Osteoblast (primary cell): ENCODE measurements at regions not wholly inside any gene's neighbourhood (a gene's known extent, or its start where the extent isn't known, plus 50 kb on each side); places are given as distances from the start of the nearest gene placed in this dataset.

Experiments used
- DNase-seq: peaks from one replicate; pipeline ENCODE4 v3.0.0; 2011; ENCODE audit warnings: low spot score, mixed read lengths; ENCODE audit not compliant: insufficient read length; ENCODE audit errors: missing footprints
- H2AFZ ChIP-seq: 2 replicates; pipeline ENCODE4 v1.6.0; 2011; ENCODE audit warnings: mild to moderate bottlenecking, low read length
- H3K27ac ChIP-seq: 2 replicates; pipeline ENCODE4 v1.5.1; 2011; ENCODE audit warnings: mild to moderate bottlenecking, low read depth, low read length, moderate library complexity
- H3K27me3 ChIP-seq: 2 replicates; pipeline ENCODE4 v1.6.0; 2012; ENCODE audit warnings: mild to moderate bottlenecking, control low read depth, inconsistent platforms, low read length, moderate library complexity; ENCODE audit not compliant: insufficient read depth
- H3K36me3 ChIP-seq: 2 replicates; pipeline ENCODE4 v1.5.1; 2011; ENCODE audit warnings: mild to moderate bottlenecking, low read length, control low read depth, moderate library complexity; ENCODE audit not compliant: insufficient read depth
- H3K4me1 ChIP-seq: 2 replicates; pipeline ENCODE4 v1.5.1; 2011; ENCODE audit warnings: mild to moderate bottlenecking, low read length, control low read depth, moderate library complexity; ENCODE audit not compliant: insufficient read depth
- H3K4me2 ChIP-seq: 2 replicates; pipeline ENCODE4 v1.6.0; 2011; ENCODE audit warnings: mild to moderate bottlenecking, low read length; ENCODE audit not compliant: insufficient read depth
- H3K4me3 ChIP-seq: fragments of 200-600 bp; sonication (generic); 3 replicates; pipeline ENCODE4 v1.5.1; 2012; ENCODE audit warnings: mild to moderate bottlenecking, low read length, inconsistent platforms; ENCODE audit not compliant: insufficient read depth
- H3K79me2 ChIP-seq: 2 replicates; pipeline ENCODE4 v1.6.0; 2012; ENCODE audit warnings: mild to moderate bottlenecking, low read length, control low read depth, inconsistent platforms; ENCODE audit not compliant: insufficient read depth
- H3K9me3 ChIP-seq: 2 replicates; pipeline ENCODE4 v1.5.1; 2011; ENCODE audit warnings: low read depth, low read length, control low read depth
- H4K20me1 ChIP-seq: 2 replicates; pipeline ENCODE4 v1.6.0; 2012; ENCODE audit warnings: mild to moderate bottlenecking, low read length, control low read depth; ENCODE audit not compliant: insufficient read depth
- CTCF ChIP-seq: IDR thresholded peaks from 2 replicates; pipeline ENCODE4 v1.5.1; 2011; ENCODE audit warnings: mild to moderate bottlenecking, low read depth, low read length, moderate library complexity; ENCODE audit errors: extremely low read depth

GRCh38 chr11:29482510-29482909, 534.3 kb downstream of the KCNA4 start:
- H3K4me3 ChIP-seq: no peak overlapping the region
- H3K79me2 ChIP-seq: no peaks in the 10 kb centered on the region
- no peaks in the 10 kb centered on the region for H4K20me1 ChIP-seq
- H2AFZ ChIP-seq: no peak overlapping the region
- H3K9me3 ChIP-seq: no peaks in the 10 kb centered on the region
- H3K4me2 ChIP-seq: no peak overlapping the region
- no peaks in the 10 kb centered on the region for H3K36me3 ChIP-seq
- no peaks in the 10 kb centered on the region for H3K27me3 ChIP-seq
- no peaks in the 10 kb centered on the region for H3K4me1 ChIP-seq
- H3K27ac ChIP-seq: no peak overlapping the region
- DNase-seq: no peak
- TF ChIP-seq CTCF: no peak

- Histone ChIP-seq H3K36me3 (no peaks in the 10 kb centered on the region), H4K20me1 (no peaks in the 10 kb centered on the region), H3K27me3 (no peaks in the 10 kb centered on the region), H3K27ac (no peak overlapping the region), H3K9me3 (no peaks in the 10 kb centered on the region), H2AFZ (no peak overlapping the region), H3K4me3 (no peak overlapping the region), H3K79me2 (no peaks in the 10 kb centered on the region), H3K4me1 (no peaks in the 10 kb centered on the region), H3K4me2 (no peak overlapping the region)
- no peak for TF ChIP-seq CTCF
- peak; percentile 9 for DNase-seq
These were observed 535.1 kb downstream of the KCNA4 start for GRCh38 chr11:29481738-29482137.

- TF ChIP-seq CTCF: no peak
- Histone ChIP-seq H3K4me1 (no peaks in the 10 kb centered on the region), H3K9me3 (no peaks in the 10 kb centered on the region), H3K36me3 (no peaks in the 10 kb centered on the region), H2AFZ (no peak overlapping the region), H3K27me3 (no peaks in the 10 kb centered on the region), H3K27ac (no peak overlapping the region), H3K4me3 (no peak overlapping the region), H3K4me2 (no peak overlapping the region), H4K20me1 (no peaks in the 10 kb centered on the region), H3K79me2 (no peaks in the 10 kb centered on the region)
- no peak for DNase-seq
These were observed 535.8 kb downstream of the KCNA4 start for GRCh38 chr11:29480981-29481380.

- no peak for TF ChIP-seq CTCF
- Histone ChIP-seq H3K4me1 (no peaks in the 10 kb centered on the region), H3K36me3 (no peaks in the 10 kb centered on the region), H3K4me3 (no peak overlapping the region), H4K20me1 (no peaks in the 10 kb centered on the region), H3K27me3 (no peaks in the 10 kb centered on the region), H3K79me2 (no peaks in the 10 kb centered on the region), H3K27ac (no peak overlapping the region), H2AFZ (no peak overlapping the region), H3K9me3 (no peaks in the 10 kb centered on the region), H3K4me2 (no peak overlapping the region)
- no peak for DNase-seq
These were observed 558.6 kb downstream of the KCNA4 start for GRCh38 chr11:29458252-29458651.
